Liver (tissue), 3 donors: ENCODE measurements at regions not wholly inside any gene's neighbourhood (a gene's known extent, or its start where the extent isn't known, plus 50 kb on each side); places are given as distances from the start of the nearest gene placed in this dataset.

Source experiments
- EGR1 ChIP-seq, 2 donors: IDR thresholded peaks; 2 replicates each; pipeline ENCODE4 v1.6.1; 2016 to 2018; ENCODE audit warnings: antibody characterized with exemption in 2 of 2, low read depth in 2 of 2
- FOXA1 ChIP-seq: IDR thresholded peaks from 2 replicates; pipeline ENCODE4 v1.6.1; 2016; ENCODE audit warnings: antibody characterized with exemption
- GABPA ChIP-seq, 2 donors: IDR thresholded peaks in 1 of 2; conservative IDR thresholded peaks in 1 of 2; 2 replicates each; pipeline ENCODE4 v1.6.1; 2016; ENCODE audit warnings: antibody characterized with exemption in 2 of 2, mild to moderate bottlenecking in 1 of 2, moderate library complexity in 1 of 2
- HNF4G ChIP-seq: IDR thresholded peaks from 2 replicates; pipeline ENCODE4 v1.6.1; 2016; ENCODE audit warnings: antibody characterized with exemption
- RAD21 ChIP-seq, 2 donors: IDR thresholded peaks; 2 replicates each; pipeline ENCODE4 v1.6.1; 2016; ENCODE audit warnings: antibody characterized with exemption in 2 of 2, mild to moderate bottlenecking in 2 of 2
- TAF1 ChIP-seq: conservative IDR thresholded peaks from 2 replicates; pipeline ENCODE4 v1.6.1; 2016; ENCODE audit warnings: antibody characterized with exemption, mild to moderate bottlenecking
- YY1 ChIP-seq: IDR thresholded peaks from 2 replicates; pipeline ENCODE4 v1.6.1; 2016; ENCODE audit warnings: antibody characterized with exemption, mild to moderate bottlenecking
- TF ChIP-seq, protein P1 (sequence below): fragments of 150-350 bp; IDR thresholded peaks from 2 replicates; pipeline ENCODE4 v1.5.1; 2017; ENCODE audit warnings: improper control_type of control experiment, low read depth, low read length; ENCODE audit not compliant: missing input control
- TF ChIP-seq, protein P2 (sequence below): IDR thresholded peaks from 2 replicates; pipeline ENCODE4 v1.6.1; 2016; ENCODE audit warnings: antibody characterized with exemption
- TF ChIP-seq, protein P3 (sequence below): IDR thresholded peaks from 2 replicates; pipeline ENCODE4 v1.6.1; 2016; ENCODE audit warnings: antibody characterized with exemption, mild to moderate bottlenecking
- TF ChIP-seq, protein P4 (sequence below): IDR thresholded peaks from 2 replicates; pipeline ENCODE4 v1.6.1; 2016; ENCODE audit warnings: antibody characterized with exemption
- TF ChIP-seq, protein P5 (sequence below): IDR thresholded peaks from 2 replicates; pipeline ENCODE4 v1.6.1; 2016; ENCODE audit warnings: antibody characterized with exemption
- donor health status: healthy.
- donor health status: healthy.

DNA sequence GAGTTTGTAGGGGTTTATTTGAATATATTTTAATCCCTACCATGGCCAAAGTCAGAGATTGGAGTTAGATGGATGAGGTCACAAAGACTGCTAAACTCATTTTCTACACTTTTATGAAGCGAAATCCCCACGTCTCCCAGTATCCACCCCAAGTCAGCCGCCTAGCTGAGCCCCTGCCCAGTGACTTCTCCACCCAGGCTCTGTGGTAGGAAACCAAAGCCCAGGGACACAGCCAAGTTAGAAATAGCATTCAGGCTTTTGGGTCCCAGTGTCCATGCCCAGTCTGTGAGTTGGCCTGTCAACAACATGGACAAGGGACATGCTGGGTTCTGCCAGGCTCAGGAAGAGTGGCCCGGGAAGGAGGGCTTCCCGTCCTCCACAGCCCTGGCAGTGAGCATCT, 474.0 kb downstream of the FOXO1 start:
- TF ChIP-seq, protein P1, sequence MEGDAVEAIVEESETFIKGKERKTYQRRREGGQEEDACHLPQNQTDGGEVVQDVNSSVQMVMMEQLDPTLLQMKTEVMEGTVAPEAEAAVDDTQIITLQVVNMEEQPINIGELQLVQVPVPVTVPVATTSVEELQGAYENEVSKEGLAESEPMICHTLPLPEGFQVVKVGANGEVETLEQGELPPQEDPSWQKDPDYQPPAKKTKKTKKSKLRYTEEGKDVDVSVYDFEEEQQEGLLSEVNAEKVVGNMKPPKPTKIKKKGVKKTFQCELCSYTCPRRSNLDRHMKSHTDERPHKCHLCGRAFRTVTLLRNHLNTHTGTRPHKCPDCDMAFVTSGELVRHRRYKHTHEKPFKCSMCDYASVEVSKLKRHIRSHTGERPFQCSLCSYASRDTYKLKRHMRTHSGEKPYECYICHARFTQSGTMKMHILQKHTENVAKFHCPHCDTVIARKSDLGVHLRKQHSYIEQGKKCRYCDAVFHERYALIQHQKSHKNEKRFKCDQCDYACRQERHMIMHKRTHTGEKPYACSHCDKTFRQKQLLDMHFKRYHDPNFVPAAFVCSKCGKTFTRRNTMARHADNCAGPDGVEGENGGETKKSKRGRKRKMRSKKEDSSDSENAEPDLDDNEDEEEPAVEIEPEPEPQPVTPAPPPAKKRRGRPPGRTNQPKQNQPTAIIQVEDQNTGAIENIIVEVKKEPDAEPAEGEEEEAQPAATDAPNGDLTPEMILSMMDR, result no peak
- TF ChIP-seq GABPA (IDR thresholded peaks at IDR 0.05 in 1 of 2, conservative IDR thresholded peaks at IDR 0.05 in 1 of 2) (no peak), RAD21 (IDR thresholded peaks at IDR 0.05) (no peak), EGR1 (IDR thresholded peaks at IDR 0.05; ENCODE audit: low read depth in 2 of 2) (no peak), TAF1 (no peak), YY1 (no peak), HNF4G (no peak), FOXA1 (no peak)
- TF ChIP-seq, protein P2, sequence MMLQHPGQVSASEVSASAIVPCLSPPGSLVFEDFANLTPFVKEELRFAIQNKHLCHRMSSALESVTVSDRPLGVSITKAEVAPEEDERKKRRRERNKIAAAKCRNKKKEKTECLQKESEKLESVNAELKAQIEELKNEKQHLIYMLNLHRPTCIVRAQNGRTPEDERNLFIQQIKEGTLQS, result no peak
- TF ChIP-seq, protein P3, sequence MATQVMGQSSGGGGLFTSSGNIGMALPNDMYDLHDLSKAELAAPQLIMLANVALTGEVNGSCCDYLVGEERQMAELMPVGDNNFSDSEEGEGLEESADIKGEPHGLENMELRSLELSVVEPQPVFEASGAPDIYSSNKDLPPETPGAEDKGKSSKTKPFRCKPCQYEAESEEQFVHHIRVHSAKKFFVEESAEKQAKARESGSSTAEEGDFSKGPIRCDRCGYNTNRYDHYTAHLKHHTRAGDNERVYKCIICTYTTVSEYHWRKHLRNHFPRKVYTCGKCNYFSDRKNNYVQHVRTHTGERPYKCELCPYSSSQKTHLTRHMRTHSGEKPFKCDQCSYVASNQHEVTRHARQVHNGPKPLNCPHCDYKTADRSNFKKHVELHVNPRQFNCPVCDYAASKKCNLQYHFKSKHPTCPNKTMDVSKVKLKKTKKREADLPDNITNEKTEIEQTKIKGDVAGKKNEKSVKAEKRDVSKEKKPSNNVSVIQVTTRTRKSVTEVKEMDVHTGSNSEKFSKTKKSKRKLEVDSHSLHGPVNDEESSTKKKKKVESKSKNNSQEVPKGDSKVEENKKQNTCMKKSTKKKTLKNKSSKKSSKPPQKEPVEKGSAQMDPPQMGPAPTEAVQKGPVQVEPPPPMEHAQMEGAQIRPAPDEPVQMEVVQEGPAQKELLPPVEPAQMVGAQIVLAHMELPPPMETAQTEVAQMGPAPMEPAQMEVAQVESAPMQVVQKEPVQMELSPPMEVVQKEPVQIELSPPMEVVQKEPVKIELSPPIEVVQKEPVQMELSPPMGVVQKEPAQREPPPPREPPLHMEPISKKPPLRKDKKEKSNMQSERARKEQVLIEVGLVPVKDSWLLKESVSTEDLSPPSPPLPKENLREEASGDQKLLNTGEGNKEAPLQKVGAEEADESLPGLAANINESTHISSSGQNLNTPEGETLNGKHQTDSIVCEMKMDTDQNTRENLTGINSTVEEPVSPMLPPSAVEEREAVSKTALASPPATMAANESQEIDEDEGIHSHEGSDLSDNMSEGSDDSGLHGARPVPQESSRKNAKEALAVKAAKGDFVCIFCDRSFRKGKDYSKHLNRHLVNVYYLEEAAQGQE, result no peak
- TF ChIP-seq, protein P4, sequence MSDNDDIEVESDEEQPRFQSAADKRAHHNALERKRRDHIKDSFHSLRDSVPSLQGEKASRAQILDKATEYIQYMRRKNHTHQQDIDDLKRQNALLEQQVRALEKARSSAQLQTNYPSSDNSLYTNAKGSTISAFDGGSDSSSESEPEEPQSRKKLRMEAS, result no peak
- TF ChIP-seq, protein P5, sequence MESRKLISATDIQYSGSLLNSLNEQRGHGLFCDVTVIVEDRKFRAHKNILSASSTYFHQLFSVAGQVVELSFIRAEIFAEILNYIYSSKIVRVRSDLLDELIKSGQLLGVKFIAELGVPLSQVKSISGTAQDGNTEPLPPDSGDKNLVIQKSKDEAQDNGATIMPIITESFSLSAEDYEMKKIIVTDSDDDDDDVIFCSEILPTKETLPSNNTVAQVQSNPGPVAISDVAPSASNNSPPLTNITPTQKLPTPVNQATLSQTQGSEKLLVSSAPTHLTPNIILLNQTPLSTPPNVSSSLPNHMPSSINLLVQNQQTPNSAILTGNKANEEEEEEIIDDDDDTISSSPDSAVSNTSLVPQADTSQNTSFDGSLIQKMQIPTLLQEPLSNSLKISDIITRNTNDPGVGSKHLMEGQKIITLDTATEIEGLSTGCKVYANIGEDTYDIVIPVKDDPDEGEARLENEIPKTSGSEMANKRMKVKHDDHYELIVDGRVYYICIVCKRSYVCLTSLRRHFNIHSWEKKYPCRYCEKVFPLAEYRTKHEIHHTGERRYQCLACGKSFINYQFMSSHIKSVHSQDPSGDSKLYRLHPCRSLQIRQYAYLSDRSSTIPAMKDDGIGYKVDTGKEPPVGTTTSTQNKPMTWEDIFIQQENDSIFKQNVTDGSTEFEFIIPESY, result no peak
